ENCODE measurements at regions not wholly inside any gene's neighbourhood (a gene's known extent, or its start where the extent isn't known, plus 50 kb on each side); places are given as distances from the start of the nearest gene placed in this dataset.

DNA sequence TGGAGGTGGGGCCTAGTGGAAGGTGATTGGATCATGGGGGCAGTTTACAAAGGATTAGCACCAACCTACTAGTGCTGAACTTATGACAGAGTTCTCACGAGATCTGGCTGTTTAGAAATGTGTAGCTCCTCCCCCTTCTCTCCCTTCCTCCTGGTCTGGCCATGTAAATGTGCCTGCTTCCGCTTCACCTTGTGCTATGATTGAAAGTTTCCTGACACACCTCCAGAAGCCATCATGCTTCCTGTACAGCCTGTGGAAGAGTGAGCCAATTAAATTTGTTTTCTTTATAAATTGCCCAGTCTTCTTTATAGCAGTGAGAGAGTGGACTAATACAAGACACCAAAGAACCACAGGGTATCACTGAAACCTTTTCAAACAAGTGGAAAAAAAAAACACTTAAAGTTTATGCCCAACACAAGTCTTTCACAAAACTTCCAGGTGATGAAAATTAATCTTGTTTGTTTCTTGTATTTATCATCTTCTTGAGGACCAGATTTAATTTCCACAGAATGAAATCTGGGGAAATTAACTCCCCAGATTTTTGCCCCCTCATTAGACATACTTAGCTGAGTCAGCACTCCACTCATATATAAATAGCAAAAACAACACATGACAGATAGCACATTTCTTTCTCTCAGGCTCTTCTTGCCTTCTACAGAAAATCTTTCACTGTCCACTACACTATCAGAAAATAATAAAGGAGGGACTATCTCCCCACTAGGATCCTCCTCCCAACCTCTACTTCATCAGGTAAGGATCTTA is 847.2 kb downstream of the TUSC7 start:
- no peak overlapping the region for H3K4me3 ChIP-seq (ENCODE audit: low read depth, low read length)
- TF ChIP-seq CTCF (conservative IDR thresholded peaks at IDR 0.05; ENCODE audit: low read depth, low read length): no peak

DNA sequence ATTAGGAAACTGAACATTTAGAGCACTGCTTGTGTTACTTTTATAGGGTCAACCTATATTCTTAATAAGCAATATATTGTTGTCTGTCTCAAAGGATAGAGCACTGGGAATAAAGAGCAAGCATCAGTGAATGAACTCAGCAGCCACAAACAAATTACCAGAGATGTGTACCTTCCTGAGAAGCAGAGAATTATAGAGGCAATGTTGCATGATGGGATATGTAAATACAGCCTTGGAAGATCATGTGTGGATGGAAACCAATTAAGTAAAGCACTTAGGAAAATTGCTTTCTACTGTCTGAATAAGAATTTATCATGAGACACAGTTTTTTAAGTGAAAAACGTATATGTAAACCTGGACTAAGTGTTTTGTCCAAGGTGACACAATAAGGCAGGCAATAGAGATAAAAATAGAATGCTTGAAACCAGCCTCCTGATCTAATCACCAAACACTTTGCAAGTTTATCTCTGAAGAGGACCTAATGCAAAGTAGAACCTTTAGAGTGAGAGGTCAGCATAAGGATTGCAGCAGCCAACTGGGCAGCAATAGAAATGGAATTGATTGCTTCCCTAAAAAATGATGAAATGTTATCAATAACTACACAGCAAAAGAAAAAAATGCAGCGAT is 848.0 kb downstream of the TUSC7 start:
- TF ChIP-seq CTCF (conservative IDR thresholded peaks at IDR 0.05; ENCODE audit: low read depth, low read length): no peak
- no peak overlapping the region for H3K4me3 ChIP-seq (ENCODE audit: low read depth, low read length)
- DNase-seq (ENCODE audit: low read depth): no peak

More for the DNA sequence above, 847.2 kb downstream of the TUSC7 start:
- no peak for DNase-seq (ENCODE audit: low read depth)

DNA sequence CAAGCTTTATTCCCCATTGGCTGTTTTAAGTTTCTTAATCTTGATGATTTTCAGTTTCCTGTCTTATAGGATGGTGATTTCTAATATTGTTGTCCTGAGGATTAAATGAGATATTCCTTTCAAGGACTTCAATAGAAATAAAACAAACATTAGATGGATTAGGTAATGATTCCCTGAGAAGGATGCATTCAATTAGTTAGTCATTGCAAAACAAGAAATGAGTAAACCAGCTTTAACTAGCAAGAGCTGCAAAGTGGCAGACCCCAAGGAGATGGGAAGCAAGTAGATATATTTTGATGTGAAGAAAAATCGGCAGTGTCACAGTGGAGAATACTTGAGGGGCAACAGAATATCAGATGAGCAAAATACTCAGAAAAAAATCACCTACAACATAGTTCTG is 849.1 kb downstream of the TUSC7 start:
- no peak for TF ChIP-seq CTCF (conservative IDR thresholded peaks at IDR 0.05; ENCODE audit: low read depth, low read length)
- H3K4me3 ChIP-seq (ENCODE audit: low read depth, low read length): no peak overlapping the region
- DNase-seq (ENCODE audit: low read depth): no peak

- no peak for DNase-seq (ENCODE audit: low read depth)
- H3K4me3 ChIP-seq (ENCODE audit: low read depth, low read length): no peak overlapping the region
- no peak for TF ChIP-seq CTCF (conservative IDR thresholded peaks at IDR 0.05; ENCODE audit: low read depth, low read length)
Observed at GRCh38 chr3:117562000-117562399, 852.4 kb downstream of the TUSC7 start.

GRCh38 chr3:117563063-117563462 is 853.5 kb downstream of the TUSC7 start:
- TF ChIP-seq CTCF (conservative IDR thresholded peaks at IDR 0.05; ENCODE audit: low read depth, low read length): no peak
- DNase-seq (ENCODE audit: low read depth): peak; percentile 7
- H3K4me3 ChIP-seq (ENCODE audit: low read depth, low read length): no peak overlapping the region

GRCh38 chr3:117565777-117566176 is 856.2 kb downstream of the TUSC7 start:
- no peak for DNase-seq (ENCODE audit: low read depth)
- no peak overlapping the region for H3K4me3 ChIP-seq (ENCODE audit: low read depth, low read length)
- TF ChIP-seq CTCF (conservative IDR thresholded peaks at IDR 0.05; ENCODE audit: low read depth, low read length): no peak

- no peak for TF ChIP-seq CTCF (conservative IDR thresholded peaks at IDR 0.05; ENCODE audit: low read depth, low read length)
- no peak overlapping the region for H3K4me3 ChIP-seq (ENCODE audit: low read depth, low read length)
- DNase-seq (ENCODE audit: low read depth): no peak
Observed at GRCh38 chr3:117566926-117567325, 857.3 kb downstream of the TUSC7 start.

All from choroid plexus epithelial cell (primary cell).